OCI-M2 (cell line): ENCODE measurements at regions not wholly inside any gene's neighbourhood (a gene's known extent, or its start where the extent isn't known, plus 50 kb on each side); places are given as distances from the start of the nearest gene placed in this dataset.

Experiments
- DNase-seq: peaks from one replicate; lab custom pipeline; 2025; ENCODE audit not compliant: unreplicated experiment; lab: John Stamatoyannopoulos, UW

- DNase-seq = no peak
Measured at GRCh38 chr14:47746986-47747385, 71.6 kb upstream of the MDGA2 start.

- no peak for DNase-seq
Measured at GRCh38 chr14:47744155-47744554, 68.8 kb upstream of the MDGA2 start.

GRCh38 chr14:47739541-47739940, 64.1 kb upstream of the MDGA2 start:
- no peak for DNase-seq

- DNase-seq = no peak
Measured at GRCh38 chr14:47730296-47730695, 54.9 kb upstream of the MDGA2 start.
